ENCODE measurements at regions not wholly inside any gene's neighbourhood (a gene's known extent, or its start where the extent isn't known, plus 50 kb on each side); places are given as distances from the start of the nearest gene placed in this dataset.

- no peak for DNase-seq (ENCODE audit: low read depth)
- TF ChIP-seq, protein P1, sequence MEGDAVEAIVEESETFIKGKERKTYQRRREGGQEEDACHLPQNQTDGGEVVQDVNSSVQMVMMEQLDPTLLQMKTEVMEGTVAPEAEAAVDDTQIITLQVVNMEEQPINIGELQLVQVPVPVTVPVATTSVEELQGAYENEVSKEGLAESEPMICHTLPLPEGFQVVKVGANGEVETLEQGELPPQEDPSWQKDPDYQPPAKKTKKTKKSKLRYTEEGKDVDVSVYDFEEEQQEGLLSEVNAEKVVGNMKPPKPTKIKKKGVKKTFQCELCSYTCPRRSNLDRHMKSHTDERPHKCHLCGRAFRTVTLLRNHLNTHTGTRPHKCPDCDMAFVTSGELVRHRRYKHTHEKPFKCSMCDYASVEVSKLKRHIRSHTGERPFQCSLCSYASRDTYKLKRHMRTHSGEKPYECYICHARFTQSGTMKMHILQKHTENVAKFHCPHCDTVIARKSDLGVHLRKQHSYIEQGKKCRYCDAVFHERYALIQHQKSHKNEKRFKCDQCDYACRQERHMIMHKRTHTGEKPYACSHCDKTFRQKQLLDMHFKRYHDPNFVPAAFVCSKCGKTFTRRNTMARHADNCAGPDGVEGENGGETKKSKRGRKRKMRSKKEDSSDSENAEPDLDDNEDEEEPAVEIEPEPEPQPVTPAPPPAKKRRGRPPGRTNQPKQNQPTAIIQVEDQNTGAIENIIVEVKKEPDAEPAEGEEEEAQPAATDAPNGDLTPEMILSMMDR (conservative IDR thresholded peaks at IDR 0.05; ENCODE audit: low read depth, low read length), result peak; percentile 56
- H3K4me3 ChIP-seq (ENCODE audit: low read length), result no peak overlapping the region
Measured at GRCh38 chr6:24064106-24064505, 61.9 kb upstream of the NRSN1 start.

DNA sequence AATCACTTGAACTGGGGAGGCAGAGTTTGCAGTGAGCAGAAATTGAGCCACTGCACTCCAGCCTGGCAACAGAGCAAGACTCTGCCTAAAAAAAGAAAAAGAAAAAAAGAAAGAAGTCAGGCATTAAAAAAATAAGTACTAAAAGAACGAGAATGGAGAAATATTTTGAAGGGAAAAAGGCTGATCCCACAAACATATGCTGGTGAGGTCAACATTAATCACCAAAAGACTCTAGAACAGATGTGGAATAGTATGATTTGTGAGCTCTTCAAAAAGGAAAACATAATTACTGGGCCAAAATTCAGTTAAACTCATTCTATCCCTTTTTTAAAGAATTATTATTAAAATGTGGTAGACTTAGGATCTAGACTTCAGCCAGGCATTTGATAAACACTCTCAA lies 61.2 kb upstream of the NRSN1 start:
- H3K4me3 ChIP-seq (ENCODE audit: low read length), result no peak overlapping the region
- DNase-seq (ENCODE audit: low read depth), result no peak
- TF ChIP-seq, protein P1 (conservative IDR thresholded peaks at IDR 0.05; ENCODE audit: low read depth, low read length), result no peak

DNA sequence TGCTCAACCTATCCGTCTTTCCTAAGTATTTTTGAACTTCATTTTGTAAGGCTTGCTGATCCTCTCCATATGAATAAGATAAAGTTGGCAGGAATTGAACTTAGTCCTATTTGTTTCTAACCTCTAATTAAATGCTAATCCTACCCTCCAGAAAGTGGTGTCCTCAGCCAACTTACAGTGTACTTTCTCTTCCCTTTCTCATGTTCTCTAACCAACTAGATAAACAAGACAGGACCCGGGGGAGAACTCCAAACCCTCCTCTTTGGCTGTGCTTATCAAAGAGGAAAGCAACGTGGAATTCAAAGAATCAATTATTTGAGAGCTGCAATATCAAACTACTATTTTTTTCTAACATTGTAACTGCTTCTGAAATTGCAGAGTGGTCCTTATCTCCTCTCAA lies 56.5 kb upstream of the NRSN1 start:
- TF ChIP-seq, protein P1 (conservative IDR thresholded peaks at IDR 0.05; ENCODE audit: low read depth, low read length), result no peak
- no peak for DNase-seq (ENCODE audit: low read depth)
- no peak overlapping the region for H3K4me3 ChIP-seq (ENCODE audit: low read length)

DNA sequence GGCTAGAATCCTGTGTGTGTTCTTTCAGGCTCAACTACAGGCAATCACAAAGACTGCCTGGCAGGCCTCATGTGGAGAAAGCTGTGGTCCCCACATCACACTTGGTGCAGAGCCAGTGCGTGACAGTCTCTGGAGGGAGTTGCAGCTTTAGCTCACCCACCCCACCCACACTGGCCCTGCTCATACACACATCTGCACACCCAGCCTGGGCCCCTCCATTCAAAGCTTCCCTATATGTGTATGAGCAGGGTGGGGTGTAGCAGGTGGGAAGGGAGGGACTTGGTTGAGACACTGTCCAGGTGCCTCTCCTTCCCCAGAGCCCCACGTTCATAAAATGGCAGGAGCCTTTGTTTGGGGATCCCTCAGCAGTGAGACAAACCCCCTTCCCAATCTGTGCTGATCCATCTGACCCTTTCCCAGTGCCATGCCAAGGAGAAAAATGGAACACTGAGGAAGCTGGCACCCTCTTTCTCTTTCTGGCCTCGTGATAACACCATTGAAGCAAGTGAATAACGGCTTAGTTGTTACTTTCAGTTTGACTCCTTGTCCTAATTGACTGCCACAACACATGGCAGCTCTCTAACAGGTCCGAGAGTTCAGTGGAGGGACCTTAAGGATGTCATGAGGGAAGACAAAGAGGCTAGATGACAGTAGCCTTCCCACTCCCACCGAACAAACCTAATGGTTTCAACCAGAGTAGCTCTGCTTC lies 53.8 kb upstream of the NRSN1 start:
- DNase-seq (ENCODE audit: low read depth), result no peak
- no peak overlapping the region for H3K4me3 ChIP-seq (ENCODE audit: low read length)
- TF ChIP-seq, protein P1 (conservative IDR thresholded peaks at IDR 0.05; ENCODE audit: low read depth, low read length), result no peak

- no peak for DNase-seq (ENCODE audit: low read depth)
- no peak overlapping the region for H3K4me3 ChIP-seq (ENCODE audit: low read length)
- TF ChIP-seq, protein P1 (conservative IDR thresholded peaks at IDR 0.05; ENCODE audit: low read depth, low read length), result no peak
Measured at GRCh38 chr6:24076011-24076410, 50.0 kb upstream of the NRSN1 start.
